GM12864 (cell line): ENCODE measurements at regions not wholly inside any gene's neighbourhood (a gene's known extent, or its start where the extent isn't known, plus 50 kb on each side); places are given as distances from the start of the nearest gene placed in this dataset.

Source experiments
- DNase-seq: peaks from one replicate; pipeline ENCODE4 v3.0.0-alpha.2; 2011; ENCODE audit warnings: low read depth
- H3K4me3 ChIP-seq: 2 replicates; pipeline ENCODE4 v1.5.1; 2011; ENCODE audit warnings: mild to moderate bottlenecking, low read depth, low read length, control low read depth
- CTCF ChIP-seq: IDR thresholded peaks from 2 replicates; pipeline ENCODE4 v1.5.1; 2011; ENCODE audit warnings: low read depth, mild to moderate bottlenecking, moderate library complexity, low read length, control low read depth, inconsistent platforms; ENCODE audit errors: missing control alignments

DNA sequence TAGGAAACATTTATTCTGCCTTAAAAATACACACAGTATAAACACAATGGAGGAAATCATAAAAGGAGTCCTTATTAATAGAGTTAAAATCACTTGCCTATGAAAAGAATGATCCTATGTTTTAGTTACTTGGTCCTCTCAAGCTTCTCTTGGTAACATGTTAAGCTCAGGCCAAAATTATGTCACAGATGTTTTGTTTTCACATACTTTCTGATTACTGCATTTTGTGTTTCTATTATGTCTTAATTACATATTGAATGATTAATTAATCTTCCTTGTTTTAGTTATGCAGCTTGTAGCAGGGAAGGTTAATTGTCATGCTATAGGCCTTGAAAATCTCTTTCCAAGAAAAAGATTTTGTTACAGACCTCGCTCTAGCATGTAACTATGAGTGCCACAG, 406.0 kb downstream of the PLA2G4A start:
- DNase-seq: no peak
- H3K4me3 ChIP-seq: no peak overlapping the region
- no peak for TF ChIP-seq CTCF

DNA sequence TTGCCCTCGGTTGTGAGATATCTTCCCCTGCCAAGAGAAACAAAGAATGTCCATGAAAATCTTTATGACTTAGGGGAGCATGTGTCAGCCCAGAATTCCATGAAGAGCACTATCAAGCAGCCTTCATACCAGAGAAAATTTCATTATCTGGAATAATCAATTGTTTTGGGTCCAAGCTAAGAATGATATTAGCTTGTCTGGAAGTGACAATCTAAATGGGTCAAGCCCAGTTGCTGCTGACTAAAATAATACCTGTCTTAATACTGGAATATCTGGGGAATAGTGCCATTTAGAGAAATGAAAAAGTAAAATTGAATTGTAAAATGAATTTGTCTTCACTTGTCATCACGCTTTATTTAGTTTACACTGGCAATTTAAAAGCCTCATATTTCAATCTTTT, 407.4 kb downstream of the PLA2G4A start:
- no peak for DNase-seq
- no peak for TF ChIP-seq CTCF
- H3K4me3 ChIP-seq: no peak overlapping the region

GRCh38 chr1:187236676-187237075, 407.9 kb downstream of the PLA2G4A start:
- TF ChIP-seq CTCF: no peak

GRCh38 chr1:187237542-187237941, 408.8 kb downstream of the PLA2G4A start:
- DNase-seq: no peak
- TF ChIP-seq CTCF: no peak
- no peak overlapping the region for H3K4me3 ChIP-seq

More at GRCh38 chr1:187236676-187237075, 407.9 kb downstream of the PLA2G4A start:
- no peak overlapping the region for H3K4me3 ChIP-seq
- no peak for DNase-seq

DNA sequence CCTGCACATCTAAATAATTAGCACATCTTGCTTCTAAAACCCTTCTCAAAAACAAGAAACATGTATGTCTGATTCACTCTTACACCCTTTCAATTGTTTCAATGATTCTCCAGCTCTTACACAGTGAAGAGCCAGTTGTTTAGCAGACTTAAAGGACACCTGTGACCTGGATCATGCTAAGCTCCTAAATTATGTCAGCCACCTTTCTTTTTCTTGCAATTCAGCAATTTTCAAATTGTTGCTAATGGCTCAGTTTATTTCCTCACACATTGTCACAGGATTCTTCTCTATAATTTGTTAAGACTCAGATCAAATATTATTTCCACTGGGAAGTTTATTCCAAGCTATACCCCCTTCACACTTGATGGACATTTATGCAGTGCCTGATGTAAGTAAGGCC, 413.2 kb downstream of the PLA2G4A start:
- no peak overlapping the region for H3K4me3 ChIP-seq
- TF ChIP-seq CTCF: no peak
- DNase-seq: no peak

- DNase-seq: no peak
- H3K4me3 ChIP-seq: no peak overlapping the region
- TF ChIP-seq CTCF: no peak
Observed at GRCh38 chr1:187244623-187245022, 415.9 kb downstream of the PLA2G4A start.

DNA sequence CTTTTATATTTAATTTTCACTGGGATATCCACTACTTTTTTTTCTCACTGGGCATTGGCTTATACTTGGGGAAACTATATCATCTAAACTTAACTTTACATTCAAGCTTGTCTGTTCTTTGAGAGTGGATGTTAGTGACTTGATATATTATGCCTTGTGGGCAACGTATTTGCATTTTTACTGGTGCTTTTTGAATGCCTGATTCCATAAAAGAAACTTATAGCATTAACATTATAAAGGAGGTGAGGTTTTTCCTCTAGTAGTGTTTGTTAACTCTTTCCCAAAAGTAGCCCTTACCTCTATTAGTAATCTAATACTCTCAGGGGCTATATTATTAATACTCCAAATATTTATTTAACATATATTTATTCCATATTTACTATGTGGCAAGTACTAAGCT, 416.5 kb downstream of the PLA2G4A start:
- DNase-seq: no peak
- H3K4me3 ChIP-seq: no peak overlapping the region
- TF ChIP-seq CTCF: no peak
